HG03460 (cell line): ENCODE measurements at regions not wholly inside any gene's neighbourhood (a gene's known extent, or its start where the extent isn't known, plus 50 kb on each side); places are given as distances from the start of the nearest gene placed in this dataset.
"Not testable (repeated sequence)": the region's sequence is repeated elsewhere in the genome, so short reads cannot be mapped to it uniquely, and the experiment has no call there.

Source experiments
- ATAC-seq: cut with Tn5 transposase; IDR thresholded peaks from one replicate; pipeline ENCODE4 v1.9.1; 2021; ENCODE audit not compliant: unreplicated experiment

DNA sequence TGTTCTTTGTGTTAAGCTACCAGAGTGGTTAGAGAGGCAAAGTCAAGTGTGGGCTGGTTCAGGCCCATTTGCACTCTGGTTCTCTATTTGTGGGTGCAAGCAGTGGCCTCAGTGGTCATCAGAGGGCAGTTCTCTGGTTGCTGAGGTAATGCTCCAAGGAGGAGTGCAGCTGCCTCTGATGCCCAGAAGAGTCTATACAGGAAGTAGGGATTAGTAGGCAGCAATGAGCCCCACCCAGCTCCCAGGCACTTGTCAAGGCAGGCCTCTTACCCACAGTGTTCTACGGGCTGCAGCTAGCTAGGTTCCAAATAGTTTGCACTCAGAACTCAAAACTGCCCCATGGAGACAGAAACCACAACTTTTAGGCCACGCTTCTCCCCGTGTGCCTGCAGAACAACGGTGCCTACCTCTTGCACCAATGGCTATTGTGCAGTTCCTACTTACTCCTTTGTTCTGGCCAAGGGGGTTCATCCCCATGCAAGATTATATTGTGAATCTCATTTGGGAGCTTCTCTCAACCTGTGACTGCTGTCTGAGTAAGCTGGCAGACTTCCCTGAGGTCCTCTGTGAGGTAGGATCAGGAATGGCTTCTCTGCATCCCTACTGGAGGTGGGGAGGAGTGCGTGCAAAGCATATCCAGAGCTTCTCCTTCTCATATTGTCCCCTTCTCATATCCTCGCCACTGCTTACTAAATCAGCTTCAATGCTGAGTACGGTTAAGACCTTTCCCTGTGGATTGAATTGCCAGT is 410.3 kb upstream of the LMO3 start:
- no peak for ATAC-seq

DNA sequence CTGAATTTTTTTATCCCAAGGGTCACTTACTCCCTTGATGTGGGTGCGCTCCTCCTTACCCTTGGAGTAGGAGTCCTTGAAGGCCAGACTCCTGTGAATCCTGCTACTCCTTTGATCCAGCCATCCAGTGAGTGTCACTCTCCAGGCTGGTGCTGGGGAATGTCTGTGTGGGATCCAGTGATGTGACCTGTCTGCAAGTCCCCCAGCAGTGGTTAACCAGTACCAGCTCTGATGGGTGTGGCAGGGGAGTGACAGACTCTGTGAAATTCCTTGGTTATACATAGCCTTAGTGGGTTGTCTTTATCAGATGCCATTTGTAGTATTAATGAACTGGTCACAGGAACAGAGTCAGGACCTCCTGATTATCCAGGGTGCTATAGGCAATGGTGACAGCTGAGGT is 409.5 kb upstream of the LMO3 start:
- ATAC-seq, result no peak

DNA sequence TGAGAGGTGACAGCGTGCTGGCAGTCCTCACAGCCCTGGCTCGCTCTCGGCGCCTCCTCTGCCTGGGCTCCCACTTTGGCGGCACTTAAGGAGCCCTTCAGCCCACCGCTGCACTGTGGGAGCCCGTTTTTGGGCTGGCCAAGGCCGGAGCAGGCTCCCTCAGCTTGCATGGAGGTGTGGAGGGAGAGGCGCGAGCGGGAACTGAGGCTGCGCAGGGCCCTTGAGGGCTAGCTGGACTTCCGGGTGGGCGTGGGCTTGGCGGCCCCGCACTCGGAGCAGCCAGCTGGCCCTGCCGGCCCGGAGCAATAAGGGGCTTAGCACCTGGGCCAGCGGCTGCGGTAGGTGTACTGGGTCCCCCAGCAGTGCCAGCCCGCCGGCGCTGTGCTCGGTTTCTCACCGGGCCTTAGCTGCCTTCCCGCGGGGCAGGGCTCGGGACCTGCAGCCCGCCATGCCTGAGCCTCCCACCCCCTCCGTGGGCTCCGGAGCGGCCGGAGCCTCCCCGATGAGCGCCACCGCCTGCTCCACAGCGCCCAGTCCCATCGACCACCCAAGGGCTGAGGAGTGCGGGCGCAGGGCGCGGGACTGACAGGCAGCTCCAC is 401.6 kb upstream of the LMO3 start:
- ATAC-seq, result not testable (repeated sequence)

GRCh38 chr12:16998538-16998937 is 392.6 kb upstream of the LMO3 start:
- not testable (repeated sequence) for ATAC-seq

GRCh38 chr12:16984484-16984883 is 378.5 kb upstream of the LMO3 start:
- ATAC-seq, result no peak

GRCh38 chr12:16972923-16973770 is 367.2 kb upstream of the LMO3 start:
- ATAC-seq, result no peak

DNA sequence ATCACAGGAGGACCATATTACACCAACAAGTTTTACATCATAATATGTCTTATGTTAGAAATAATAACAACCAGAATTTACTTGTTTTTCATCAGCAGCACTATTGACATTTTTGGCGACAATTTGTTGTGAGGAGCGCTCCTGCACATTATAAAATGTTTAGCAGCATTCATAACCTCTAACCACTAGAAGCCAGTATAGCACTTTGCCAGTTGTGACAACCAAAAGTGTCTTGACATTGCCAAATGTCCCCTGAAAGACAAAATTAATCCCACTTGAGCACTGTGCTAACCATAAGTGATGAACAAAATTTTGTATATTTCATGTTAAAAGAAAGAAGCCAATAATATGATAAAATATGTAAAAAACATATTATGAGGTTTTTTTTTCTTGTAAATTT is 356.9 kb upstream of the LMO3 start:
- no peak for ATAC-seq

DNA sequence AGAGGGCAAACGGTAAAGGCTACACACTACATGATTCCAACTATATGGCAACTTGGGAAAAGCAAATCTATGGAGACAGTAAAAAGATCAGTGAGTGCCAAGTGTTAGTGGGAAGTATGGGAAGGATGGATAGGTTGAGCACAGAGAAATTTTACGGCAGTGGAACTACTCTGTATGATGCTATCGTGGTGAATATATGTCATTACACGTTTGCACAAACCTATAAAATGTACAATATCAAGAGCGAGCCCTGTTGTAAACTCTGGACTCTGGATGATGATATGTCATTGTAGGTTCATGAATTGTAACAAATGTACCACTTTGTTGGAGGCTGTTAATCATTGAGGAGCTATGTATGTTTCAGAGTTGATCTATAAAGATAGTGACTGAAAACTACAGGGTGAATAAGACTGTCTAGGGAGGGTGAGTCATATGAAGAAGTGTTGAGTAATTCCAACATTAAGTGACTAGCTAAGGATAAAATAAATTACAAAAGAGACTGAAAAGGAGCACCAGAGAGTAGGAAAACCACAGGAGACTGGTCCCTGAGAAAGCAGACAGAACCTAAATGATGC is 349.2 kb upstream of the LMO3 start:
- ATAC-seq, result peak; percentile 75

GRCh38 chr12:16949871-16950667 is 344.1 kb upstream of the LMO3 start:
- ATAC-seq, result no peak

DNA sequence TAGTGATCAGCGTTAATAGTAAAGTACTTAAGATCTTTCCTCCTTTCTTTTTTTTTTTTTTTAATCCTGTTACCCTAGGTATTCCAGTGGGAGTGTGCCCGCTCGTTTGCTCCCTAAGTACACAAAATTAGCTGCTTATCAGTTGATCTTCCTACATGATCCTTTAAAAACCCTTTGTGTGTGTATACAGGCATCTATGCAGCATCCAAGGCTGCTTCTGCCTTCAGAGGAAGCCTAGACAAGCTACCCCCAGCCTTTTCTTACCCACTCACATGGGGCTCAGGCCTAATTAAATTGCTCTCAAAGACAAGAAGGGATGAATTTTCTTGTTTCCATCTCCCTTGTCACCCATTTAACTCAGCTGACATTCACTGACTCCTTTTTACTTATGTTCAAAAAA is 343.4 kb upstream of the LMO3 start:
- no peak for ATAC-seq

GRCh38 chr12:16946704-16947103 is 340.7 kb upstream of the LMO3 start:
- ATAC-seq, result no peak

GRCh38 chr12:16939871-16940306 is 333.9 kb upstream of the LMO3 start:
- peak; percentile 97 for ATAC-seq

- ATAC-seq, result no peak
Measured at GRCh38 chr12:16927259-16927658, 321.3 kb upstream of the LMO3 start.

- no peak for ATAC-seq
Measured at GRCh38 chr12:16920451-16920850, 314.5 kb upstream of the LMO3 start.

- ATAC-seq, result no peak
Measured at GRCh38 chr12:16919551-16919950, 313.6 kb upstream of the LMO3 start.

GRCh38 chr12:16914853-16915252 is 308.9 kb upstream of the LMO3 start:
- no peak for ATAC-seq

DNA sequence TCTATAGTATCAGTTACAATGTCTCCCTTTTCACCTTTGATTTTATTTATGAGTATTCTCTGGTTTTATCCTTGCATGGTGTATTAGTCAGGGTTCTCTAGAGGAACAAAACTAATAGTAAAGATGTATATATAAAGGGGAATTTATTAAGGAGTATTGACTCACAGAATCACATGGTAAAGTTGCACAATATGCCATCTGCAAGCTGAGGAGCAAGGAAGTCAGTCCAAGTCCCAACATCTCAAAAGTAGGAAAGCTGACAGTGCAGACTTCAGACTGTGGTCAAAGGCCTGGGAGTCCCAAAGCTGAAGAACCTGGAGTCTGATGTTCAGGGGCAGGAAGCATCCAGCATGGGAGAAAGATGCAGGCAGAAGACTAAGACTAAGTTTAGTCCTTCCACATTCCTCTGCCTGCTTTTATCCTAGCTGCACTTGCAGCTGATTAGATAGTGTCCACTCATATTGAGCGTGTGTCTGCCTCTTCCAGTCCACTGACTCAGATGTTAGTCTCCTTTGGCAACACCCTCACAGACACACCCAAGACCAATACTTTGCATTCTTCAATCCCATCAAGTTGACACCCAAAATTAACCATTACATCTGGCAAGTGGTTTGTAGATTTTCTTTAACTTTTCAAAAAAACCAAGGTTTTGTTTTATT is 308.0 kb upstream of the LMO3 start:
- no peak for ATAC-seq

GRCh38 chr12:16901946-16902345 is 296.0 kb upstream of the LMO3 start:
- no peak for ATAC-seq

DNA sequence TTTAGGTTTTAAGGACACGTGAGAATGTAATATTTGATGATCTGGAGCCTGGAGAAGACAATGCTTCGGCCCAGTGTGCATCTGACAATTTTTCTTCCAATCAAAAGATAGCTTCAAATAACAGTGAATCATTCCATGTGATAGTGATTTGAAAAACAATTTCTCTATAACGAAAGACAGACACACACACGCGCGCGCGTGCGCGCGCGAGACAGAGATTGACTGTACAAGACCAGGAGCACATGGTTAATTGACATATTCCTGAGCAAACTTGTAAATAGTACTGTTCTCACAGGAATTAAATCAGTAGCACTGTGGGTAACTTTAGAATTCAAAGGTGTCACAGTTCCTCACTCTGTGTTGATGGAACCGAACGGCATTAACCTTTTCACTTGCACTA is 287.5 kb upstream of the LMO3 start:
- no peak for ATAC-seq

DNA sequence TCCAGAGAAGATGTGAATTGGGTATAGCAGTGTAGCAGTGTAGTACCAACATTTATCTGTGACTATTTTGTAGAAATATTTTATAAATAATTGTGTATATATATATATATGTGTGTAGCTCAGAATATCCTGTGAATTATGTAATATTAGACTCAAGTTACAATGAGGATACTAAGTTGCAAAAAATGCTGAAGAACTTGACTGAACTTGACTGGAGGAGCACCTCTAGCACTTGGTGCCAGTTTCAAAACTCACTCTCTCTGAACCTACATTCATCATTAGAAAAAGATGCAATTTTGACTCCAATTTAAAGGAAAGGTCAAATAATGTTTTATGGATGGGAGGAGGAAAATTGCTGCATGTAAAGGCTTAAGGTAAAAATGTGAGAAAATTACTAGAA is 285.7 kb upstream of the LMO3 start:
- no peak for ATAC-seq
